Limb (tissue), 2 donors: ENCODE measurements at regions not wholly inside any gene's neighbourhood (a gene's known extent, or its start where the extent isn't known, plus 50 kb on each side); places are given as distances from the start of the nearest gene placed in this dataset.
A peak's percentile ranks its signal among the peaks of the same experiment; 100 is the strongest.

Experiments used
- DNase-seq, 2 donors: peaks; one replicate each; pipeline ENCODE4 v3.0.0-alpha.2; 2016; ENCODE audit errors: extremely low spot score in 2 of 2

DNA sequence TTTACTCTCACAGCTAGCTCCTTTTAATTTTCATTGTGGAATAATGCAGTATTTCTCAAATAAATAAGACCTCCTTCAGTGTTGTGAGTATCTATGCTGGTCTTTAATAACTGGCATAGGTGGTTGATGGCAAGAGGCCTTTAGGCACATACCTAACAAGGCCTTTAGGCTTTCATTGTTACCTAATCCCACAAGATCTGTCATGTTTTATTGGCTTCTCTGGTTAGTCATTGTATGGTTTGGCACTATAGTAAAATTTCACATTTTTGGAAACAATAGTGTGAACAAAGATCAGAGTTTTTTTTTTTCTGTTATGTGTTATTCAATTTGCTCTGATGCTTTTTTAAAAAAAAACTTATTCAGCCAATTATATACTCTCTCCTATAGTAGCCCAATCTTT, 89.8 kb upstream of the NEUROD1 start:
- DNase-seq, result no peak

DNA sequence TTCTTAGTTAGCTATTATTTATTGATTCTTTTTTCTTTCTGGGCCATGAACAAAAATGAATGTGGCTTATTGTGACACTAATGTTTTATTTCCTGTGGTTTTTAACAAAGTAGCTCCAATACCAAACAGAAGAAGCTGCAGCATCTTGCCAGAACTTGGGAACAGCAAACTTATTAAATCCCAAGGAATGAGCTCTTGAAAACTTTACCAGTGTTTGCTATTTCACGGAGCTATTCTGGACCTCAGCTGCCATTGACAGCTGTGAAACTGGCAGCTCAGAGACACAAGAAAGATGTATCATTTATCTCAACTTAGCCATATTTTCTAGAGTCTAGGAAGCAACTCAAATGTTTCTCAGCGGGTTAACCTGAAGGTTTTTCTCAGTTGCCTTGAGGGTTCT, 91.0 kb upstream of the NEUROD1 start:
- no peak for DNase-seq

DNA sequence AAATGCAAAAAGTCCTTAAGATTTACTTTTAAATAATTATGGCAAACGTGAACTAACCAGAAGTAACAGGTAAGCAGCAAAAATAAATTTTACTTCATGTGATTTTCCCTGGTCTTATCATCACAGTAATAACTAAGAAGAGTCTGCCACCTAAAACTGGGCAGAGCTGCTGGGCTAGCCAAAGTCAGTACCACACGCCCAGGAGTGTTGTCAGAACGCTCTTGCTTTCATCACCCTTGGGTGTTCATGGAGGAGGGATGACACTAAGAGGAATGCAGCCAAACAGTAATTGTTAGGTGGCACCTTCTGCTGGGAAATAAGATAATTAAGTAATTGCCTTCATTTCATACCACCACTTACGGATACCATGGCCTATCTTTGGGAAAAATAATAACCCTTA, 92.0 kb upstream of the NEUROD1 start:
- DNase-seq, result no peak

DNA sequence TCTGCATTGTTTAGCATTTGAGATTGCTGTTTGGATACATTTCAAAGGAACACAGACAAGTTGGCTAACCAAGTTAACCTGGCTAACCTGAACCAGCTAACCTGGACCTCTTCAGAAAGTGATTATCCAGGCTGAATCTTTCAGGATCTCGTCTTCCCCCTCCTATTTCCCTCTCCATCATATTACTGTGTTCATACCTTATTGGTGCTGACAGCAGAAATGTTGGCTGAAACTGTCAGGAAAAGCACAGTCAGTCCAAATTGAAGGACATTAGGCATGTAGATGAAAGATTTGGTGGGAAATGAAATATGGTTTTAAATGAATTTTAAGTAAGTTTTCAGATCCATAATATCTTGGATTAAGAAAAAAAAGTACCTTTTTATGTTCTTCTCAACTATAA, 92.5 kb upstream of the NEUROD1 start:
- DNase-seq, result no peak

DNA sequence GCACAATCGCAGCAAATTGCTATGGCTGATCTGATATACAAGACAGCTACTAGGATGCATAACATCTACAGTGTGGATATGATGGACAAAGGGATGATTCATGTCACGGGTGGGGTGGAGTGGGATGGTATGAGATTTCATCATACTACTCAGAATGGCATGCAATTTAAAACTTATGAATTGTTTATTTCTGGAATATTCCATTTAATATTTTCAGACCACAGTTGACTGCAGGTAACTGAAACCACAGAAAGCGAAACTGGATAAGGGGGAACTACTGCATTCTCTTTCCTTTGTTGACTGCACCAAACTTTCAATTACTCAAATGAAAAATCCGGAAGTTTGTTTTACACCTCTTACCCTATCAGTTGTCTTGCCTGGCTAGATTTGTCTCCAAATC, 94.4 kb upstream of the NEUROD1 start:
- DNase-seq, result no peak

DNA sequence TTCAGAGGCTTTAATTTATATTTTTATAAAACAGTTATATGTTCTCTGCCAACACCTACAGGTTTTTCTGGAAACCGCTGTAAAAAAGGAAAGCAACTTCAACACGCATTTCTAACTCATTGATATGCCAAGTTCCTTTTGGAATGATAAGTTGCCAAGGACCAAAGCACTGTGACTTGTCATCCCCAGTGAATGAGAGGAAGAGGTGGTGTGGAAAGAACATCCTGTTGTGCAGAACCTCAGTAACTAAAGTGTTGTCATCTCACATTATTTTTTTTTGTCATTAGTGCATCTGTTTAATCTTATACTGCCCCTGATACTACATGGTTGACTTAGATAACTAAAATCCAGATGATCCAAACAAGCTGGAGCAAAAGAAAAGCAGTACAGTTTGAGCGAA, 96.0 kb upstream of the NEUROD1 start:
- no peak for DNase-seq

DNA sequence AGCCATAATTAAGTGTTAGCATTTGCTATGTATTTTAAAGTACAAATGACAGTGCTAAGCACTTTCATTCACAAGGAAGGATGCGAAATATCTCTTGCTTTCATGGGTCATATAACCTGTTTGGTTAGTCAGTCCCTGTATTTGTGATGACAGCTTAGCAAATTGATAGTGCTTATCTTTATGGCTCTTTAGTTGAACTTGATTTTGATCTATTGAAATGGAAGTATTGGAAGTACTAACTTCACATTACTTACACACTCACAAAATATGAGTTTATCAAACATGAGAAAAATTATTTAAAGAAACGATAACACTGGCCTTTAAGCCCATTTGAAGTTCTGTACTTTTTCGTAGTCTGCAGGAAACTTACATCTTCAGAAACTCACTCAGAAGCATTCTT, 97.4 kb upstream of the NEUROD1 start:
- DNase-seq, result no peak

DNA sequence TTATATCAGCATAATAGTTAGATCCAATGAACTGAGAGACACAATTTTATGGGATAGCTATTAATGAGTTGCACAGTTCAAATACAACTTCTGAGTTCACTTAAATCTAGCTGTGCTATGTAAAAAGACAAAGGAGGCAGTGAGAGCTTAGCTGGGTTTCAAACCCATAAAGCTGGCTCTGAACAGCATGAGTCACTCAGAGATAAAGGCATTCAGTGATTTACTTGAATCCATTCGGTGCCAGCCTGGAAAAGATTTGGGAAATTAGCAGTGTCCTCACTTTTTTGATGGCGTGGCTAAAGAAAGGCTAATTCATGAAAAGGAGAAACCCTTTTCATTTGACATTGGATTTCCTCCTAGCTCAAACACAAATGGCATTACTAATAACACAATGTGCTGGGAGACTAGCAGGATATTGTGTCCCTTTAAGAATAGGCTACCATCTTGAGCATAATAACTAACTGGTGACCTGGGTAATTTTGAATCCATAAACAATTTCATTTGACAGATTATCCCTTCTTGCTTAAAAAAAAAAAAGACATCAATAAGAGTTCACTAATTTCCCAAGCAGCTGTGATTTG, 98.4 kb upstream of the NEUROD1 start:
- DNase-seq, result no peak

DNA sequence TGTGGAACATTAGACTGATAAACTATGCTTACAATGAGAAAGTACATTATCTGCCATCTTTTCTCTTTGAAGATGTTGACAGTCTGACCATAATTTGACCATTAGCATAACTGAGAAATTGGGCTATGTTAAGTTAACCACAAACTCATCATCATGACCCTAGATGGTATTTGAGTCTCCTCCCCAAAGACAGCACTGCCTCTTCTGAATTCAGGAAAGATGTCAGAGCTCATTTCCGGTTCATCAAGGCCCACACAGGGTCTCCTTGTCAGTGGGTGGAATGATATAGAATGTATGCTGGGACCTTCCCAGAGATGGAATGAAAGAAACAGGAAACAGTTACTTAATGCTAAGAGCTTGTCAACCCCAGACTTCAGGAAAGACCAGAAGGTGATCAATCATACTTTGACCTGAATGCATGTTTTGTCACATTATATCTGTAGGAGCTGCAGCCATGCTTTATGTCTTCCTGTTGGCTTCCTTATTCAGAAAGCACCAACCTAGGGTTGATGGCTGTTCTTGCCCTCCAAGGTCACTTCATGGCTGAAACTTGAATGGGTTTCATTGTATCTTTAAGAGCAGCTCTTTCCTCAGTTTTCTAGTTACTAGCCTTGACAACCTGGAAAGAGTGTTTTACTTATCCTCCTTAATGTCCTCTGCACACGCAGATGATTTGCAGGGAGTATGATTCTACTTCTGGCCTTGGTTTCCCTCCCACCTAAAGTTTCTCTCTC, 99.1 kb upstream of the NEUROD1 start:
- DNase-seq, result no peak

DNA sequence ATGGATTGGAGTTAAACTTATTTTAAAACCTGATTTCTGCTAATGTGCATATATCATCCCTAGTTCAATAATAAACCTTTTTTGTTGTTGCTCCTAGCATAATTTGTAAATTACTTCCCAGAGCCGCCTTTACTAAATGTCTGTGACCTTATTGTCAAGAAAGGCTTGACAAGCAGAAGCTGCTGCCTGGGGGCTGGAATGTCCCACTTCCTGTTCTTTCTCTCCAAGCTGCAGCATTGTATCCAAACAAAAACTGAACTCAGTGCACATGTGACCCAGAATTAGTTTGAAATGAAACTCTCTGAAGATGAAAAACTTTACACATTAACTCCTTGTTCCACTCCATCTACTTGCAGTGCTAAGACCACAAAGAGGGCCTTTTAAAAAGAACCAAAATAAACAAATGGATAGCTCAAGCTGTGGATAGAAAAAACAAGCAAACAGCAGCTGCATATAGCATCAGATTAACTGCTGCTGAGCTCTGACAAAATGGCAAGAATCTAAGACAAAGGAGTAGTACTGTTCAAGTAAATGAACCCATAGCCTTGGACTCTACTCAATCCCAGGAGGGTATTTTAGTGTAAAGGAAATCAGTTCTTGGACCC, 99.8 kb upstream of the NEUROD1 start:
- peak in 1 of 2 donors; percentile 18 for DNase-seq

DNA sequence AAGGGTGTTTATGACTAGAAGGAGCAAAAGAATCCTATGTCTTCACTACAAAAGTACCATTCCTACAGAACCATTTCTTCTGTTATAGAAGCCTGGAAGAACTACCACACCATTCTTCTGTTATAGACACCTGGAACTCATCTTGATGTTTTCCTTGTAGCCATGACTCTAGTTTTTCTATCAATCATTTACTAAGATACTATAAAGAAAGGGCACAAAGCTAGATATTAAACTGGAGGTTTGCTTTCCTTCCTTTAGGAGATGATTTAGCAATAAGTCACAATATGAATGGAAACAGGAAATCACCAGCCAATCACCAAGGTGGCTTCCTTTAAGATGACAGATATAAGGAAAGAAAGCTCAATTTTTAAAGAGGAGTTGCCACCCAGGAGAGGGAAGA, 100.3 kb upstream of the NEUROD1 start:
- no peak for DNase-seq

DNA sequence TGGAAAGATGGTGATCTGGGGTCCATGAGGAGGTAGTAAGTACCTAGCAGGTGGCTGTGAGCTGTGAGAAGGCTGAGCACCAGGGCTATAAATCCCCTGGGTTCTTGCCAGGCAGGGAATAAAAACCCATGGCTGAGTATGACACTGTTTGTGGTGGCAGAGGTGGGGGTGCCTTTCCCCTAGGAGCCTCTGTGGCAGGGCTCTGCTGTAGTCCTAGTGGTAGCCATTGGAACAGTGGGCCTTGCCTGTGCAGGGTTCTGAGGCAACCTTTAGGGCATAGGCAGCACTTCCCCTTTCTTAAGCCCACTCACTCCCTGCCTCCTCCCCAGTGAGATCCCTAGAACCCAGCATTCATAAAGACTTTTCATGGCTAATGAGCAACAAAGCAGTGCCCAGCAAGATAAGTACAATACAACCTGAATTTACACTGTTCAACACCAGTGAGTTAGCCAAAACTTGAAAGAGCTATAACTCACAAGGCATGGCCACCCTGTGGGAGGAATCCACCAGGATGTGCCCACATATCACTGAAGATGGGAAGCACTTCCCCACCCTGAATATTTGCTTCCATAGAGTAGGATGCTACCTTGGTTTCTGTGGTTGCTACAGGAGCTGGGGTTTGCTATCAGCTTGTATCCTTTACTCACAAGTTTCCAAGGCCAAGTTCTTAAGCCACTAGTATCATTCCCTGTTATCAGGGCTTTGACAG, 100.9 kb upstream of the NEUROD1 start:
- DNase-seq, result no peak

DNA sequence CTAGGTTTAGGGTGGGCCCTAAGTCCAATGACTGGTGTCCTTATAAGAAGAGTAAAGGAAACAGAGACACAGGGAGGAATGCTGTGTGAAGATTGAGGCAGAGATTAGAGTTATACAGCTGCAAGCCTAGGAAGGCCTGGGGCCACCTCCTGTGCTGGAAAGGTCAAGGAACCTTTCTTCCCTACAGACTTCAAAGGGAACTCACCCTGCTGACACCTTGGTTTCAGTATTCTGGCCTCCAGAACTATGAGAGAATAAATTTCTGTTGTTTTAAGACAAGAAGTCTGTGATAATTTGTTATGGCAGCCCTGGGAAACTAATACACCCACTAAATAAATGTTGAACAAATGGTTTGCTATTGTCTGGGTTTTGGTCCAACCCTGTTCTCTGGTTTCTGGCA, 102.3 kb upstream of the NEUROD1 start:
- DNase-seq, result no peak

DNA sequence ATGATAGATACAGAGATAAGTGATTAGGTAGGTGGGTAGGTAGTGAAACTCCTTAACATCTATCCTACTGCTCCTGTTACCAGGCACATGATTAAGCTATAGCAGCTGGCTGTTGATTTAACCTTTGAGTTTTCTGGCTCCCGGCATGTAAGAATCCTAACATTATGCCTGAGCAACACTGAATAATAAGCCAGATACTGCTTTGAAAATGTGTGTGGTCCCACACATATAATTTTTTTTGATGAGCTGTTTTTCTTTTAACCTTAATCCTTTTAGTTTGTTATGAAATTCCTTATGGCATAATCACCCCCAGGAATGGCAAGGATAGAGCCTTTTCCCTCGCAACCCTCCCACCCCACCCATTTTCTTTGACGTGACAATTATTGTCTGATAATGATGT, 104.2 kb upstream of the NEUROD1 start:
- no peak for DNase-seq

DNA sequence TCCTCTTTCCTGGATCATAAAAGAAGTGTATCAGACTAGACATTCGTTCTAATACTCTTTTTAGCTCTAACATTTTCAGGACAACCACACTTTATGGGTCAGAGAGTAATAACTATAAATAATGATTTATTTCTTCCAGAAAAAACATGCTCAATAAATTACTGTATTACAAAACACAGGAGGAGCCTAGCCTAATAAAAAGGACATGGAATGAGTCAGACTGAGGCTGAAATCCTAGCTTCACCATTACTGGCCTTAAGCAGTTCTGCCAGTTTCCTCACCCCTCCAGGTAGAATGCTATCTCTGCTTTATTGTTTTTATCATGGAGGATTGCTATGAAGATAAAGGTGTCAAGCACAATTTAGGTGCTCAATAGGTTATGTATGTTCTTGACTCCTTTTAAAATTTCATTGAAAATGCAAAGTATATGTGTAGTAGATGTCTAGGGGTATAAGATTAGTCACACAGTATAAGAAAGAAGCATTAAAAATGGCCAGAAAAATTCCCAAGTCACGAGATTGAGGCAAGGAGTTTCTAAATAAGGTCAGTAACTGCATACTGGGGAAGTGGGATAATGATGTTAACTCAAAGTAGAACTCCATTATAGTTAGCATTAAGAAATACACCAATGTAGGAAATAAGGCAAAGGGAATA, 105.5 kb upstream of the NEUROD1 start:
- DNase-seq, result no peak

DNA sequence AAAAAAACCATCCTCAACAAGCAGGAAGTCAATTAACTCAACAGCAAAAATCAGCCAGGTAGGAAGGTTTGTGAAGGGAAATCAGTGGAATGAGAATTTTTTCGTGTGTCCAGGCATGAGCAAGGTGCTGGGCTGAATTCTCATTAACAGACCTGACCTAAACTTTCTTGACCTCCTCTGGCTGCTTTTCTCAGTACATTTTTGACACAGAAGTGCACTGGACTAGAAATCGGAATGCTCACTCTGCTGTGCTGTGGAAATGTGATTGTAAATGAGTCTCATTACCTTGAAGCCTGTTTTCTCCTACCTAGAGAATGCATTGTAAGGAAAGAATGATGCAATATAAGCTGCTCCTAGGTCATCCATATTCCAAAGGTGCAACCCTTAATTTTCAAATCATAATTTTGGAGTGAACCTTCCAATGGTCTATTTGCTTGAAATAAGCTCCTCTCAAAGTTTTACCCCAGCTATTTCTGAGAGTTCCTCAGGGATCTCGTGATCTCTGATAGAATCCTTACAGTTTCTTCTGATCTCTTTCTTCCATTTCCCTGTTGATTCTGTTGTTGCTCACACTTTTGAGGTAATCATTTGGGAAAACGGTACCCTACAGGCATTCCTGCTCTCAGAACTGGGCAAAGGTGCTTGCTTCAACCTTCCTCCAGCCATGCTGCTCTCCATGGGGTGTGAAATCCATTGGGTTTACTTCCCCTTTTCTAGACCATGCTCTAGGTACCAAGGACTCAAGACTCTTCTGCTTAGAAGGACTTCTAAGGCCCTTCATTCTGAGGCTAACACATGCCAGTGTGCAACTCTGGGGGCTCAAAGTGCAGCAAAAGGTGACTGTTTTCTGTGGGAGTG, 104.9 kb upstream of the ITPRID2 start:
- DNase-seq, result no peak

DNA sequence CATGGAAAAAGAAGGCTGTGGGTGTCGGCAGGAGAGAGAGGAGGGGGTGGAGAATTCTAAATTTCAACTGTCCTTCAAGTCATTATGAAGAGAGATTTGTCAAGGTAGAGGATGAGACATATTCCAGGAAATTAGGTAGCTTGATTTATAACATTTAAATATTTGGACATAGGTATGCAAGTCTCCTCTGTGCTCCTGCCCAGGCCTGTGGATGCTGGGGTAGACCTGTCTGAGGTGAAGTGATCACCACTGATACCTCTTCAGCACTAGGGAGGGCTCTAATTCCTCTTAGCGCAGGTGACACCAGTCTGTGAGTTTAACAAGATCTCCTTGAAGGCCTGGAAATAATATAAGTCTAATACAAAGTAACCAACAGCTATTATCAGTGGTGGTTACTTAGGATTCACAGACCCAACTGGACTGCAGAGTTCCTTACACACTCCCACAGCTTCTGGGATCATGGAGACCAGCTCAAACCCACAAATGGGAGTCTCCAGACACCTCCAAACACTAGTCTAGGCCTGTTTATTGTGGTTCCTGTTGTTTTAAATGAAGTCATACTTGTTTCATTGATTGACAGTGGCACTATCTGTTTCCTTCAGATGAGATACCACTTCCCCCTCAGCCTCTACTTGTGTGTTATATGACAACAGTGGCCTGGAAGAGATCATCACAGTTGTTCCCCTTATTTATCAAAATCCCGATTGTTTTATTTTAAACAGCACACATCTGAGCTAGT, 104.1 kb upstream of the ITPRID2 start:
- DNase-seq, result no peak

DNA sequence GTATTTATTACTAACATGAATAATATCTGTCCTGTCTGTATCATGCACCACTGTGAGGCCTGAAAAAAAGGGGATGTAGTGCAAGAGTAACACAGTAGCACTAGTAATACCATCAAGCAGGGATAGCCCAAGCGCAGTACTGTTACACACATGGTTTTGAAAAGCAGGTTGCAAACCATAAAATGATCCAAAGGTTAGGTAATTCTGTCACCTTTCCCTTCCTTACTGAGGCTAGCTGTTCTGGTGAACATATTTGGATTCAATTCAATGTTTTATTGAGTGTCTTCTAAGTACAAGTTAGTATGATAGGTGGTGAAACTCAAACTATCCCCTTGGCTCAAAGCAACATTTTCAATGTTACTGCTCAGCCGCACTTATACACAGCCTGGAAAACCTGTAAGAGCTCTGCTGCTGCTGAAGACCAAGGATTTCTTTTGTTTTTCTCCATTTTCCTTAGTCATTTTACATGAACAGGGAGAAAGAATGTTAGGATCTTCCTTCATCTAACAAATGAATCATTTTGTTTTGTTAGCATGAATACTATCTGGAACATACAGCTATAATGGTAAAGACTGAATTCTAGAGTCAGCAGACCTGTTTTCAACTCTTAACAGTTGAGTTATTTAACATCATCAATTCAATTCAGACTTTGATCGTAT, 102.5 kb upstream of the ITPRID2 start:
- no peak for DNase-seq

DNA sequence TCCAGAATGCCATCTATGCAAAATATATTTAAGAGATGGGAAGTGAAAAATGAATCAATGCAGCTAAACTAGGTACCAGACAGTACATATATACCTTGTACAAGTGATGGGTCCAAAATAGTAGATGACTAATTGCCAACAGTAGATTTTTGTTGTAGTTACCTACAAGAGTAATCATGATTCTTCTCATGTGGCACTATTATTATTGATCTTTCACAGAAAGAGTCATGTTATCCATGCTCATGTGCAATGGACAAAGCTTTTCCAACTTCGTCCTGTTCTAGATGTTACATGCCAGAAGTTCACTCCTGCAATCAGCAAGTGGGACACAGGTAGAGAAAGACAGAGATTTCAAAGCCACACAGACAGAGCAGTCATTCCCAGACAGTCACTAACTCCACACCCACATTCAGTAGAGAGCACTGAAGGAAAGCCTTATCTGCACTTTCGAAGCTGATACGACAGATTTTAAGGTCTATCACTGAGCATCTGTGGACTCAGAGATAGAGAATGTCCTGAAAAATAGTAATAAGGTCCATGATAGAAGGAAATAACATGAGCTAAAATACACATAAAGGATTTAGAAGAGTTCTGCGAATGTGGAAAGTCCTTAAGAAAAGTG, 101.6 kb upstream of the ITPRID2 start:
- DNase-seq, result no peak
